AG04450 (cell line): ENCODE measurements at regions not wholly inside any gene's neighbourhood (a gene's known extent, or its start where the extent isn't known, plus 50 kb on each side); places are given as distances from the start of the nearest gene placed in this dataset.

Experiments
- CTCF ChIA-PET: fragments of 300-600, 350-600 bp; formaldehyde crosslinking; extraction: SDS; loops from one replicate; lab custom pipeline; 2022; ENCODE audit warnings: antibody characterized with exemption, inconsistent platforms; lab: Charles Lee
- POLR2A ChIA-PET: fragments of 350-600 bp; formaldehyde crosslinking; extraction: SDS; loops from one replicate; lab custom pipeline; 2021; ENCODE audit warnings: antibody characterized with exemption, inconsistent platforms; lab: Yijun Ruan, JAX
- DNase-seq: peaks from one replicate; pipeline ENCODE4 v3.0.0-alpha.2; 2011; ENCODE audit warnings: low read depth, low spot score
- H3K27ac ChIP-seq: one replicate; pipeline ENCODE4 v1.5.1; 2012; ENCODE audit warnings: low read depth, low read length, control low read depth
- H3K27me3 ChIP-seq: one replicate; pipeline ENCODE4 v1.6.0; 2012; ENCODE audit warnings: low read length; ENCODE audit not compliant: control insufficient read depth, insufficient read depth
- H3K4me3 ChIP-seq: 2 replicates; pipeline ENCODE4 v1.5.1; 2011; ENCODE audit warnings: mild to moderate bottlenecking, low read depth, low read length, control low read depth
- H3K9me3 ChIP-seq: 2 replicates; pipeline ENCODE4 v1.5.1; 2012; ENCODE audit warnings: low read length; ENCODE audit not compliant: control insufficient read depth, insufficient read depth
- CTCF ChIP-seq: IDR thresholded peaks from 2 replicates; pipeline ENCODE4 v1.5.1; 2011; ENCODE audit warnings: low read depth, low read length, control low read depth, inconsistent platforms

GRCh38 chr3:68017069-68017468 lies 362.7 kb upstream of the SUCLG2 start:
- H3K27me3 ChIP-seq: no peaks in the 10 kb centered on the region
- H3K27ac ChIP-seq: no peak overlapping the region
- ChIA-PET POLR2A (no interaction called here), CTCF (no interaction called here)
- no peak overlapping the region for H3K4me3 ChIP-seq
- no peaks in the 10 kb centered on the region for H3K9me3 ChIP-seq
- no peak for DNase-seq
- no peak for TF ChIP-seq CTCF

- H3K27me3 ChIP-seq: peaks cover 7% of the 10 kb centered on the region
- H3K27ac ChIP-seq: no peak overlapping the region
- no peaks in the 10 kb centered on the region; the same call in 1 of the 2 replicates for H3K9me3 ChIP-seq
- no peak for DNase-seq
- ChIA-PET CTCF (no interaction called here), POLR2A (no interaction called here)
- no peak for TF ChIP-seq CTCF
- no peak overlapping the region for H3K4me3 ChIP-seq
These were observed 355.5 kb upstream of the SUCLG2 start for GRCh38 chr3:68009900-68010299.

- DNase-seq: no peak
- POLR2A ChIA-PET: no interaction called here
- CTCF ChIA-PET: no interaction called here
- Histone ChIP-seq H3K4me3 (no peak overlapping the region), H3K27ac (no peak overlapping the region), H3K9me3 (no peaks in the 10 kb centered on the region; the same call in 1 of the 2 replicates), H3K27me3 (peaks cover 7% of the 10 kb centered on the region)
- no peak for TF ChIP-seq CTCF
These were observed 353.3 kb upstream of the SUCLG2 start for GRCh38 chr3:68007621-68008226.

- ChIA-PET CTCF (no interaction called here), POLR2A (no interaction called here)
- no peak overlapping the region for H3K4me3 ChIP-seq
- no peak for DNase-seq
- TF ChIP-seq CTCF: no peak
- peaks cover 7% of the 10 kb centered on the region for H3K27me3 ChIP-seq
- no peaks in the 10 kb centered on the region; the same call in 1 of the 2 replicates for H3K9me3 ChIP-seq
- no peak overlapping the region for H3K27ac ChIP-seq
These were observed 352.2 kb upstream of the SUCLG2 start for GRCh38 chr3:68006646-68007045.

GRCh38 chr3:68004091-68004490 lies 349.7 kb upstream of the SUCLG2 start:
- TF ChIP-seq CTCF: no peak
- DNase-seq: no peak
- H3K9me3 ChIP-seq: no peaks in the 10 kb centered on the region; the same call in 1 of the 2 replicates
- no peak overlapping the region for H3K27ac ChIP-seq
- POLR2A ChIA-PET: no interaction called here
- CTCF ChIA-PET: no interaction called here
- H3K4me3 ChIP-seq: no peak overlapping the region
- peaks cover 7% of the 10 kb centered on the region for H3K27me3 ChIP-seq
